GM23338 (cell line): ENCODE measurements at regions not wholly inside any gene's neighbourhood (a gene's known extent, or its start where the extent isn't known, plus 50 kb on each side); places are given as distances from the start of the nearest gene placed in this dataset.

Experiments used
- CREB1 ChIP-seq: fragments of 250-450 bp; sonication (Bioruptor Pico); IDR thresholded peaks from 2 replicates; pipeline ENCODE4 v1.5.0; 2020; ENCODE audit warnings: low read depth, mild to moderate bottlenecking, moderate library complexity
- CTCF ChIP-seq, 2 experiments: fragments of 200-600 bp in 1 of 2; sonication (generic) in 1 of 2; conservative IDR thresholded peaks; 2 replicates each; pipeline versions ENCODE4 v1.5.1 to v1.6.1; 2016 to 2017; ENCODE audit warnings: antibody characterized with exemption in 2 of 2, low read depth in 2 of 2, mild to moderate bottlenecking in 2 of 2, moderate library complexity in 1 of 2
- ETS1 ChIP-seq: IDR thresholded peaks from 2 replicates; pipeline ENCODE4 v1.6.1; 2016; ENCODE audit warnings: antibody characterized with exemption
- EZH2 ChIP-seq: fragments of 200-600 bp; sonication (generic); IDR thresholded peaks from one replicate; pipeline ENCODE4 v1.8.0; 2017; ENCODE audit warnings: antibody characterized with exemption, mild to moderate bottlenecking, low read depth; ENCODE audit not compliant: unreplicated experiment
- EZH2phosphoT487 ChIP-seq: fragments of 200-600 bp; sonication (generic); IDR thresholded peaks from one replicate; pipeline ENCODE4 v1.8.1; 2018; ENCODE audit warnings: antibody characterized with exemption; ENCODE audit not compliant: unreplicated experiment
- JUNB ChIP-seq: IDR thresholded peaks from one replicate; pipeline ENCODE4 v1.6.1; 2016; ENCODE audit warnings: antibody characterized with exemption; ENCODE audit not compliant: unreplicated experiment
- NANOG ChIP-seq: IDR thresholded peaks from 2 replicates; pipeline ENCODE4 v1.6.1; 2016; ENCODE audit warnings: antibody characterized with exemption, borderline replicate concordance
- POLR2AphosphoS5 ChIP-seq: IDR thresholded peaks from 2 replicates; pipeline ENCODE4 v1.6.1; 2016; ENCODE audit warnings: antibody characterized with exemption, low read depth
- REST ChIP-seq: IDR thresholded peaks from one replicate; pipeline ENCODE4 v1.6.1; 2018; ENCODE audit warnings: antibody characterized with exemption; ENCODE audit not compliant: unreplicated experiment
- STAT1 ChIP-seq: IDR thresholded peaks from one replicate; pipeline ENCODE4 v1.6.1; 2016; ENCODE audit warnings: antibody characterized with exemption; ENCODE audit not compliant: unreplicated experiment
- ZNF331 ChIP-seq: fragments of 250-450 bp; sonication (Bioruptor Pico); IDR thresholded peaks from 2 replicates; pipeline ENCODE4 v1.5.0; 2020; ENCODE audit warnings: low read depth, mild to moderate bottlenecking, moderate library complexity
- ZNF462 ChIP-seq: fragments of 250-450 bp; sonication (Bioruptor Pico); IDR thresholded peaks from 2 replicates; pipeline ENCODE4 v1.5.0; 2020; ENCODE audit warnings: mild to moderate bottlenecking, moderate library complexity

DNA sequence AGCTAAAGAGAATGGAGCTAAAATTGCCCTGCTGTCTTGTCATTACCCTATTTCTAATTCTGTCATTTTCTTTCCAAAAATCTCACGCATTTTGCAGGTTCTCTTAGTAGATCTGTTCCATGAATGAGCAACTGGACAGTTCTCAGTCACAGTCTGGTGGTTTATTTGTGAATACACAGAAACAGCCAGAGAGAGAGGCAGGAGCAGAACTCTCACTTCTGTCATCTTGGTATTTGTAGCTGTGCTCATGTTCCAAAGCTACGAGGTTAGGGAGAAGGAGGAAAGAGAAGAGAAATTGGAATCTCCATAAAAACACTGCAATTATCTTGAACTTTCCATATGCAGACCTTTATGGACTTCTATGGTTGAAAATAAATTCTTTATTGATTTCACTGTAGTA is 118.0 kb upstream of the OR13F1 start:
- TF ChIP-seq CTCF (conservative IDR thresholded peaks at IDR 0.05; ENCODE audit: low read depth in 2 of 2) = no peak
- TF ChIP-seq POLR2AphosphoS5 = no peak
- TF ChIP-seq EZH2phosphoT487 = no peak
- TF ChIP-seq JUNB = no peak
- no peak for TF ChIP-seq REST
- no peak for TF ChIP-seq CREB1 (CRISPR knock-in tag)
- TF ChIP-seq EZH2 = no peak
- no peak for TF ChIP-seq ZNF331 (CRISPR knock-in tag)
- no peak for TF ChIP-seq NANOG
- TF ChIP-seq ETS1 = no peak
- TF ChIP-seq STAT1 = no peak
- TF ChIP-seq ZNF462 (CRISPR knock-in tag) = no peak
